ENCODE measurements at regions not wholly inside any gene's neighbourhood (a gene's known extent, or its start where the extent isn't known, plus 50 kb on each side); places are given as distances from the start of the nearest gene placed in this dataset.

- no peak overlapping the region for H3K27ac ChIP-seq
- WGBS, 4 donors, result 93 to 100% (median 98%) methylated on average over 1 of the region's 1 CpG
- H3K4me1 ChIP-seq (replicated peaks in 1 of 2), result no peaks in the 10 kb centered on the region
- H3K27me3 ChIP-seq, result no peaks in the 10 kb centered on the region
- DNase-seq, result no peak
- H3K9me3 ChIP-seq (replicated peaks in 1 of 3), result no peaks in the 10 kb centered on the region
- no peak for TF ChIP-seq CTCF (IDR thresholded peaks at IDR 0.05)
- H3K4me3 ChIP-seq, result no peak overlapping the region
- no peaks in the 10 kb centered on the region for H3K36me3 ChIP-seq (replicated peaks in 1 of 2)
- intact Hi-C loops (cut with DNase I), result no loop called here
These were observed 163.8 kb downstream of the BACH1 start for GRCh38 chr21:29462479-29462878.

GRCh38 chr21:29465546-29465945 lies 166.8 kb downstream of the BACH1 start:
- DNase-seq, result no peak
- H3K4me1 ChIP-seq (replicated peaks in 1 of 2), result no peaks in the 10 kb centered on the region
- intact Hi-C loops (cut with DNase I), result no loop called here
- WGBS, 4 donors, result 83 to 92% (median 88%) methylated on average over 2 of the region's 2 CpGs
- H3K4me3 ChIP-seq, result no peak overlapping the region
- no peaks in the 10 kb centered on the region for H3K9me3 ChIP-seq (replicated peaks in 1 of 3)
- no peaks in the 10 kb centered on the region for H3K27me3 ChIP-seq
- no peaks in the 10 kb centered on the region for H3K36me3 ChIP-seq (replicated peaks in 1 of 2)
- TF ChIP-seq CTCF (IDR thresholded peaks at IDR 0.05) (no peak), POLR2A (IDR thresholded peaks at IDR 0.05) (no peak)
- H3K27ac ChIP-seq, result no peak overlapping the region

- no peak overlapping the region for H3K4me3 ChIP-seq
- no peaks in the 10 kb centered on the region for H3K4me1 ChIP-seq (replicated peaks in 1 of 2)
- intact Hi-C loops (cut with DNase I), result no loop called here
- no peak overlapping the region for H3K27ac ChIP-seq
- TF ChIP-seq POLR2A (IDR thresholded peaks at IDR 0.05) (no peak), CTCF (IDR thresholded peaks at IDR 0.05) (no peak)
- no peaks in the 10 kb centered on the region for H3K27me3 ChIP-seq
- H3K9me3 ChIP-seq (replicated peaks in 1 of 3), result no peaks in the 10 kb centered on the region
- 80 to 95% (median 88%) methylated on average over 2 of the region's 2 CpGs for WGBS, 4 donors
- no peak for DNase-seq
- H3K36me3 ChIP-seq (replicated peaks in 1 of 2), result no peaks in the 10 kb centered on the region
These were observed 167.8 kb downstream of the BACH1 start for GRCh38 chr21:29466532-29466931.

- Histone ChIP-seq H3K9me3 (replicated peaks in 1 of 3) (no peaks in the 10 kb centered on the region), H3K27me3 (no peaks in the 10 kb centered on the region), H3K27ac (no peak overlapping the region), H3K4me3 (no peak overlapping the region), H3K36me3 (replicated peaks in 1 of 2) (no peaks in the 10 kb centered on the region), H3K4me1 (replicated peaks in 1 of 2) (no peaks in the 10 kb centered on the region)
- intact Hi-C loops (cut with DNase I), result no loop called here
- DNase-seq, result no peak
- no peak for TF ChIP-seq POLR2A (IDR thresholded peaks at IDR 0.05)
- no peak for TF ChIP-seq CTCF (IDR thresholded peaks at IDR 0.05)
- WGBS, 4 donors, result 72 to 83% (median 77%) methylated on average over 2 of the region's 2 CpGs
These were observed 171.7 kb downstream of the BACH1 start for GRCh38 chr21:29470397-29470796.

Measured in adrenal gland (tissue), 9 donors.